Neural cell (in vitro differentiated cells): ENCODE measurements at regions not wholly inside any gene's neighbourhood (a gene's known extent, or its start where the extent isn't known, plus 50 kb on each side); places are given as distances from the start of the nearest gene placed in this dataset.

Experiments
- H2AFZ ChIP-seq: fragments of 200-600, 300-800 bp; sonication (generic), shearing (Covaris generic); 2 replicates; pipeline ENCODE4 v1.6.0; 2014; ENCODE audit warnings: low read depth, mild to moderate bottlenecking, antibody characterized with exemption, low read length, moderate library complexity
- H3F3A ChIP-seq: fragments of 200-600 bp; shearing (Covaris generic); 2 replicates; pipeline ENCODE4 v1.6.1; 2016; ENCODE audit warnings: mild to moderate bottlenecking, moderate library complexity, mixed read lengths, antibody characterized with exemption, low read length; ENCODE audit not compliant: insufficient read depth, poor library complexity, severe bottlenecking
- H3K27ac ChIP-seq: fragments of 200-600, 300-800 bp; sonication (generic), shearing (Covaris generic); 2 replicates; pipeline ENCODE4 v1.5.1; 2014; ENCODE audit warnings: mild to moderate bottlenecking, low read length, moderate library complexity
- H3K27me3 ChIP-seq: fragments of 300-800, 200-600 bp; sonication (generic), shearing (Covaris generic); 2 replicates; pipeline ENCODE4 v1.6.0; 2014; ENCODE audit warnings: mild to moderate bottlenecking, low read depth, low read length, moderate library complexity; ENCODE audit not compliant: insufficient read depth
- H3K36me3 ChIP-seq: fragments of 300-800, 200-600 bp; sonication (generic), shearing (Covaris generic); 2 replicates; pipeline ENCODE4 v1.5.1; 2014; ENCODE audit warnings: mild to moderate bottlenecking, antibody characterized with exemption, low read length, moderate library complexity; ENCODE audit not compliant: insufficient read depth
- H3K4me2 ChIP-seq: fragments of 300-800, 200-600 bp; sonication (generic), shearing (Covaris generic); 2 replicates; pipeline ENCODE4 v1.6.0; 2014; ENCODE audit warnings: mild to moderate bottlenecking, low read length
- H3K4me3 ChIP-seq: fragments of 300-800, 200-600 bp; sonication (generic), shearing (Covaris generic); 2 replicates; pipeline ENCODE4 v1.5.1; 2014; ENCODE audit warnings: mild to moderate bottlenecking, low read length, moderate library complexity
- H3K79me2 ChIP-seq: fragments of 200-600 bp; shearing (Covaris generic); replicated peaks from 2 replicates; pipeline ENCODE4 v1.6.0; 2014; ENCODE audit warnings: mild to moderate bottlenecking, low read length, moderate library complexity; ENCODE audit not compliant: insufficient read depth
- H3K9ac ChIP-seq: fragments of 300-800, 200-600 bp; sonication (generic), shearing (Covaris generic); 2 replicates; pipeline ENCODE4 v1.6.1; 2016; ENCODE audit warnings: mild to moderate bottlenecking, low read length, mixed read lengths
- H3K9me2 ChIP-seq: fragments of 200-600 bp; shearing (Covaris generic); 2 replicates; pipeline ENCODE4 v1.6.1; 2016; ENCODE audit warnings: mild to moderate bottlenecking, low read length, mixed read lengths; ENCODE audit not compliant: insufficient read depth
- H3K9me3 ChIP-seq: fragments of 200-600, 300-800 bp; sonication (generic), shearing (Covaris generic); 2 replicates; pipeline ENCODE4 v1.6.1; 2016; ENCODE audit warnings: mild to moderate bottlenecking, mixed run types, low read length, moderate library complexity, mixed read lengths
- H4K20me1 ChIP-seq: fragments of 200-600 bp; shearing (Covaris generic); 2 replicates; pipeline ENCODE4 v1.6.1; 2016; ENCODE audit warnings: mild to moderate bottlenecking, mixed run types; ENCODE audit not compliant: insufficient read depth
- CTCF ChIP-seq: fragments of 450-650 bp; IDR thresholded peaks from 2 replicates; pipeline ENCODE4 v1.5.1; 2014; ENCODE audit warnings: antibody characterized with exemption, mild to moderate bottlenecking, moderate library complexity; ENCODE audit not compliant: poor library complexity, severe bottlenecking
- EP300 ChIP-seq: fragments of 450-650 bp; conservative IDR thresholded peaks from 2 replicates; pipeline ENCODE4 v1.6.1; 2014; ENCODE audit warnings: antibody characterized with exemption, mild to moderate bottlenecking, moderate library complexity; ENCODE audit not compliant: poor library complexity, severe bottlenecking
- EZH2 ChIP-seq: fragments of 200-600, 300-800 bp; shearing (Covaris generic), sonication (generic); IDR thresholded peaks from 2 replicates; pipeline ENCODE4 v1.6.1; 2014; ENCODE audit warnings: antibody characterized with exemption, low read length, borderline replicate concordance, mild to moderate bottlenecking; ENCODE audit not compliant: insufficient read depth, poor library complexity, severe bottlenecking
- MXI1 ChIP-seq: fragments of 450-650 bp; conservative IDR thresholded peaks from 2 replicates; pipeline ENCODE4 v1.6.1; 2014; ENCODE audit warnings: antibody characterized with exemption, mild to moderate bottlenecking; ENCODE audit not compliant: poor library complexity, severe bottlenecking
- POLR2AphosphoS5 ChIP-seq: IDR thresholded peaks from 2 replicates; pipeline ENCODE4 v1.6.1; 2012
- RAD21 ChIP-seq: fragments of 450-650 bp; conservative IDR thresholded peaks from 2 replicates; pipeline ENCODE4 v1.6.1; 2014; ENCODE audit warnings: antibody characterized with exemption, mild to moderate bottlenecking, moderate library complexity
- REST ChIP-seq: IDR thresholded peaks from 2 replicates; pipeline ENCODE4 v1.6.1; 2012; ENCODE audit warnings: borderline replicate concordance
- SMC3 ChIP-seq: fragments of 450-650 bp; conservative IDR thresholded peaks from 2 replicates; pipeline ENCODE4 v1.6.1; 2014; ENCODE audit warnings: antibody characterized with exemption, mild to moderate bottlenecking, moderate library complexity; ENCODE audit not compliant: poor library complexity
- TAF1 ChIP-seq: IDR thresholded peaks from 2 replicates; pipeline ENCODE4 v1.6.1; 2012; ENCODE audit warnings: low read depth

- no peak overlapping the region for H3K4me2 ChIP-seq
- no peaks in the 10 kb centered on the region for H4K20me1 ChIP-seq
- H3K36me3 ChIP-seq = no peaks in the 10 kb centered on the region
- H3K27me3 ChIP-seq = no peaks in the 10 kb centered on the region
- no peak overlapping the region for H2AFZ ChIP-seq
- H3F3A ChIP-seq = no peaks in the 10 kb centered on the region
- no peak overlapping the region for H3K9ac ChIP-seq
- H3K9me2 ChIP-seq = no peaks in the 10 kb centered on the region
- H3K9me3 ChIP-seq = no peaks in the 10 kb centered on the region
- no peak overlapping the region for H3K4me3 ChIP-seq
- H3K79me2 ChIP-seq = no peaks in the 10 kb centered on the region
- no peak overlapping the region for H3K27ac ChIP-seq
- TF ChIP-seq TAF1 (no peak), EP300 (no peak)
These were observed 261.0 kb upstream of the DDX18 start for GRCh38 chr2:117553448-117553847.

GRCh38 chr2:117555965-117556364, 258.5 kb upstream of the DDX18 start:
- no peaks in the 10 kb centered on the region for H3F3A ChIP-seq
- no peaks in the 10 kb centered on the region for H4K20me1 ChIP-seq
- H2AFZ ChIP-seq = no peak overlapping the region
- no peak overlapping the region for H3K4me3 ChIP-seq
- no peak overlapping the region for H3K4me2 ChIP-seq
- no peaks in the 10 kb centered on the region for H3K79me2 ChIP-seq
- no peak overlapping the region for H3K9ac ChIP-seq
- no peaks in the 10 kb centered on the region for H3K9me2 ChIP-seq
- H3K27ac ChIP-seq = no peak overlapping the region
- no peaks in the 10 kb centered on the region for H3K36me3 ChIP-seq
- H3K27me3 ChIP-seq = no peaks in the 10 kb centered on the region
- no peaks in the 10 kb centered on the region for H3K9me3 ChIP-seq
- no peak for TF ChIP-seq POLR2AphosphoS5

GRCh38 chr2:117557626-117558025, 256.9 kb upstream of the DDX18 start:
- no peak overlapping the region for H3K27ac ChIP-seq
- no peak overlapping the region for H3K4me2 ChIP-seq
- H3K9me2 ChIP-seq = no peaks in the 10 kb centered on the region
- H2AFZ ChIP-seq = no peak overlapping the region
- no peaks in the 10 kb centered on the region for H3K27me3 ChIP-seq
- no peaks in the 10 kb centered on the region for H3K9me3 ChIP-seq
- no peak overlapping the region for H3K9ac ChIP-seq
- H3F3A ChIP-seq = no peaks in the 10 kb centered on the region
- H3K36me3 ChIP-seq = no peaks in the 10 kb centered on the region
- no peak overlapping the region for H3K4me3 ChIP-seq
- TF ChIP-seq EZH2 (no peak), POLR2AphosphoS5 (no peak), CTCF (no peak), EP300 (no peak), REST (no peak), TAF1 (no peak), MXI1 (no peak), RAD21 (no peak), SMC3 (no peak)
- H3K79me2 ChIP-seq = no peaks in the 10 kb centered on the region
- H4K20me1 ChIP-seq = no peaks in the 10 kb centered on the region
